Activated CD4-positive, alpha-beta memory T cell treated with anti-CD3 and anti-CD28 coated beads, Interleukin-2, amount 10 ng/mL, durations not matched to agents 7 days and 5 days (primary cell): ENCODE measurements at regions not wholly inside any gene's neighbourhood (a gene's known extent, or its start where the extent isn't known, plus 50 kb on each side); places are given as distances from the start of the nearest gene placed in this dataset.
"Not testable (repeated sequence)": the region's sequence is repeated elsewhere in the genome, so short reads cannot be mapped to it uniquely, and the experiment has no call there.

ENCODE experiments used
- CTCF ChIA-PET: fragments of 350-600 bp; sonication (Branson Sonifier 250); formaldehyde crosslinking; loops from one replicate; lab custom pipeline; 2021; ENCODE audit warnings: antibody characterized with exemption, inconsistent platforms; lab: Charles Lee
- POLR2A ChIA-PET: fragments of 350-600 bp; sonication (Branson Sonifier 250); formaldehyde crosslinking; loops from one replicate; lab custom pipeline; 2021; ENCODE audit warnings: antibody characterized with exemption; lab: Charles Lee
- DNase-seq: peaks from one replicate; pipeline ENCODE4 v3.0.0-alpha.2; 2020
- H3K27ac Mint-ChIP-seq: one replicate; pipeline ENCODE4 v1.8.0; 2021; ENCODE audit warnings: mild to moderate bottlenecking, mixed read lengths
- H3K27me3 Mint-ChIP-seq: one replicate; pipeline ENCODE4 v1.8.0; 2021; ENCODE audit warnings: mixed read lengths
- H3K36me3 Mint-ChIP-seq: one replicate; pipeline ENCODE4 v1.8.0; 2021; ENCODE audit warnings: low read depth, mixed read lengths
- H3K4me1 Mint-ChIP-seq: one replicate; pipeline ENCODE4 v1.8.0; 2021; ENCODE audit warnings: mixed read lengths
- H3K4me3 Mint-ChIP-seq: one replicate; pipeline ENCODE4 v1.8.0; 2021; ENCODE audit warnings: mild to moderate bottlenecking, mixed read lengths
- H3K9me3 Mint-ChIP-seq: one replicate; pipeline ENCODE4 v1.8.0; 2021; ENCODE audit warnings: mixed read lengths

DNA sequence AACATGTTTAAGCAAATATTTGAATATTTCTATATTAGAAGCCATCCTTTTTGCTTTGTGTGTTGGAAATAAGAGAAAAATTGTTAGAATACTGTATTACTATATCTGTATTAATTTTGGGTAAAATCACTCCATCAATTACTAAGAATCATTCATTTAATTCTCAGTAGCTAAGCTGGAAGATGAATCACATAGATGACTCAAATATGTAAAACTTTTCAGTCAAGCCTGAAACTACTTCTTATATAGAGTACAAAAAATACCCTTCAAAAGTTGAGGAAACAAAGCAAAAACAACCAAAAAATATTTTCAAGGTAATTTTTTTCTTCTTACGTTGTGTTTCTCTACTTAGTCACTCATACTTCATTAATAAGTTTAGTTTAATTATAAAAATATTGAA, 205.7 kb upstream of the ROBO1 start:
- ChIA-PET CTCF (no interaction called here), POLR2A (no interaction called here)
- no peak overlapping the region for H3K4me3 Mint-ChIP-seq
- DNase-seq: no peak
- no peaks in the 10 kb centered on the region for H3K4me1 Mint-ChIP-seq
- H3K36me3 Mint-ChIP-seq: no peaks in the 10 kb centered on the region
- H3K27me3 Mint-ChIP-seq: no peaks in the 10 kb centered on the region
- H3K9me3 Mint-ChIP-seq: peaks cover 3% of the 10 kb centered on the region
- no peak overlapping the region for H3K27ac Mint-ChIP-seq

DNA sequence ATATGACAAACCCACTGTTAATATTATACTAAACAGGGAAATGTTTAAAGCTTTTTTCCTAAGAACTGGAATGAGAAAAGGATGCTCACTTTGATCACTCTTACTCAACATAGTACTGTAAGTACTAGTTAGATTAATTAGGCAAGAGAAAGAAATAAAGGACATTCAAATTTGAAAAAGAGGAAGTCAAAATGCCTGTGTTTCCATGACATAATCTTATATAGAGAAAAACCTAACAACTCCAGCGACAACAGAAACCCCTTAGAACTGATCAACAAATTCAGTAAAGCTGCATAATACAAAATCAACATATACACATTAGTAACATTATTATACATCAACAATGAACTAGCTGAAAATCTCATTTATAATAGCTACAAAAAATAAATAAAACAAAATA, 200.6 kb upstream of the ROBO1 start:
- Mint-ChIP-seq H3K4me3 (no peak overlapping the region), H3K27me3 (no peaks in the 10 kb centered on the region), H3K27ac (no peak overlapping the region), H3K4me1 (no peaks in the 10 kb centered on the region), H3K36me3 (no peaks in the 10 kb centered on the region), H3K9me3 (peaks cover 4% of the 10 kb centered on the region)
- ChIA-PET CTCF (no interaction called here), POLR2A (no interaction called here)
- no peak for DNase-seq

DNA sequence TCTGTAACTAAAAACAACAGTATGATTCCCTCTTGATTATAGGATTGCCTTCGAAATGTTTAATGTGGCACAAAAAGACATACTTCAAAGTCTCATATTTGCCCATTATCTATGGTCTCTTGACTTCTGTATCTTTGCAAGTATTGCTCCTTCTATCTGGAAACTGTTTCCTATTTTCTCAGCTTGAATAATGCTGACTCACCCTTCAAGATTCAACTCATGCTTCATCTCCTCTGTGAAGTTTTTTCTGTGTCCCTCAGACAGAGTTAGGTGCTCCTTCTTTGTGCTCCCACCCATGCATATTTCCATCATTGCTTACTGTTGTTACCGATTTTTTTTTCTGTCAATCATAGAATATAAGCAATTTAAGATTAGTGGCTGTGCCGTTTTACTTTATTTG, 192.8 kb upstream of the ROBO1 start:
- H3K9me3 Mint-ChIP-seq: peaks cover 9% of the 10 kb centered on the region
- H3K4me3 Mint-ChIP-seq: no peak overlapping the region
- no peak for DNase-seq
- H3K36me3 Mint-ChIP-seq: no peaks in the 10 kb centered on the region
- CTCF ChIA-PET: no interaction called here
- no peak overlapping the region for H3K27ac Mint-ChIP-seq
- POLR2A ChIA-PET: no interaction called here
- H3K4me1 Mint-ChIP-seq: no peaks in the 10 kb centered on the region
- H3K27me3 Mint-ChIP-seq: no peaks in the 10 kb centered on the region

GRCh38 chr3:79957066-79957465, 189.3 kb upstream of the ROBO1 start:
- Mint-ChIP-seq H3K27ac (no peak overlapping the region), H3K27me3 (no peaks in the 10 kb centered on the region), H3K36me3 (no peaks in the 10 kb centered on the region), H3K4me3 (no peak overlapping the region), H3K9me3 (peaks cover 12% of the 10 kb centered on the region), H3K4me1 (no peaks in the 10 kb centered on the region)
- no peak for DNase-seq
- POLR2A ChIA-PET: no interaction called here
- CTCF ChIA-PET: no interaction called here

DNA sequence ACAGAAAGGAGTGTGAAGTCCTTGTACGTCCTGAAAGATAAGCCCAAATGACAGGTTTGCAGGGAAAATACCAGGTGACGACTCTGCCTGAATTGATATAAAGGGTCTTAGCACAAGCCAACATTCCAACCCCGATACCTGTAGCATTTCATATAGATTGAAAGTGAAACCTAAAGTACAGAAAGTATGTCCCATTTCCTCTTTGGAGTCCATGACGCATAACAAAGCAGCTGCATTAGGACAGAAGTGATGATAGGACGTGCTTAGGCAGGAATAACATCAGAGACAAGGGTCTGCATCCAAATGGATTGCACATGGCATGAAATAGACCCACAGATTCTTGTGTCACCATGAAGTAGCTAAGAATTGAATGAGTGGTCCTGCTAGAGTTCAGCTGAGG, 187.0 kb upstream of the ROBO1 start:
- no peaks in the 10 kb centered on the region for H3K4me1 Mint-ChIP-seq
- H3K27me3 Mint-ChIP-seq: no peaks in the 10 kb centered on the region
- no peak overlapping the region for H3K27ac Mint-ChIP-seq
- H3K9me3 Mint-ChIP-seq: peaks cover 15% of the 10 kb centered on the region
- H3K4me3 Mint-ChIP-seq: no peak overlapping the region
- CTCF ChIA-PET: no interaction called here
- POLR2A ChIA-PET: no interaction called here
- DNase-seq: no peak
- no peaks in the 10 kb centered on the region for H3K36me3 Mint-ChIP-seq

DNA sequence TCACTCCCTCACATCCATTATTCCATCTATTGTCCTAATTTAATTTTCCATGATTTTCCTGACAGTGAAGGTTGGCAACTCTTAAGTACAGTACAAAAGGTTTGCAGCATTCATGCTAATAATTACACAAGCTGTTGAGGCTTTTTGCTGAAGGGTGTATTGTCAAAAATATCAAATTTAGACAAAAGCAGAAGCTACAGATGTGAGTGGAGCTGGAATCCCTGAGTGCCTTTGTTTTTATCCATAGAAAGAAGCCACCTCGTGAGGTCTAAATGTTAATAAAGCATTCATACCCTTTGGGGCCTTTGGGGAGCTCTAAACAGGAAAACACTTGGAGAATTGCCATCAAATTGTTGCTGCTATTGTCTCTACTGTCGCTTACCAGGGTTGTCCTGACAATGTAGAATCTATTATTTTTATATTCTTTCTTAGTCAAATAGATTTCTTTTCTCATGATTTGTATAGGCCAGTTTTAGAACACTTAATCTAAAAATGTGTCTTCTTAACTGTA, 185.8 kb upstream of the ROBO1 start:
- no peaks in the 10 kb centered on the region for H3K36me3 Mint-ChIP-seq
- peaks cover 15% of the 10 kb centered on the region for H3K9me3 Mint-ChIP-seq
- H3K4me3 Mint-ChIP-seq: no peak overlapping the region
- H3K27me3 Mint-ChIP-seq: no peaks in the 10 kb centered on the region
- ChIA-PET CTCF (no interaction called here), POLR2A (no interaction called here)
- H3K27ac Mint-ChIP-seq: no peak overlapping the region
- no peak for DNase-seq
- no peaks in the 10 kb centered on the region for H3K4me1 Mint-ChIP-seq

DNA sequence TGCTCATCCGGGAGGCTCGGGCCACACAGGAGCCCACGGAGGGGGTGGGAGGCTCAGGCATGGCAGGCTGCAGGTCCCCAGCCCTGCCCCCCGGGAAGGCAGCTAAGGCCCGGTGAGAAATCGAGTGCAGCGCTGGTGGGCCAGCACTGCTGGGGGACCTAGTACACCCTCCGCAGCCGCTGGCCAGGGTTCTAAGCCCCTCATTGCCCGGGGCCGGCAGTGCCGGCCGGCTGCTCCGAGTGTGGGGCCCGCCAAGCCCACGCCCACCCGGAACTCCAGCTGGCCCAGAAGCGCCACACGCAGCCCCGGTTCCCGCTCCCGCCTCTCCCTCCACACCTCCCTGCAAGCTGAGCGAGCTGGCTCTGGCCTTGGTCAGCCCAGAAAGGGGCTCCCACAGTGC, 183.6 kb upstream of the ROBO1 start:
- CTCF ChIA-PET, H3K27ac Mint-ChIP-seq, H3K36me3 Mint-ChIP-seq, H3K4me1 Mint-ChIP-seq, H3K4me3 Mint-ChIP-seq, POLR2A ChIA-PET, H3K27me3 Mint-ChIP-seq, DNase-seq: not testable (repeated sequence)
- H3K9me3 Mint-ChIP-seq: peaks cover 16% of the 10 kb centered on the region

- DNase-seq: no peak
- H3K27ac Mint-ChIP-seq: no peak overlapping the region
- H3K9me3 Mint-ChIP-seq: peaks cover 23% of the 10 kb centered on the region
- ChIA-PET CTCF (no interaction called here), POLR2A (no interaction called here)
- H3K4me3 Mint-ChIP-seq: no peak overlapping the region
- no peaks in the 10 kb centered on the region for H3K36me3 Mint-ChIP-seq
- H3K4me1 Mint-ChIP-seq: no peaks in the 10 kb centered on the region
- H3K27me3 Mint-ChIP-seq: no peaks in the 10 kb centered on the region
These were observed 180.2 kb upstream of the ROBO1 start for GRCh38 chr3:79947957-79948356.

GRCh38 chr3:79947469-79947868, 179.7 kb upstream of the ROBO1 start:
- DNase-seq: no peak
- no peak overlapping the region for H3K27ac Mint-ChIP-seq
- H3K4me1 Mint-ChIP-seq: no peaks in the 10 kb centered on the region
- H3K4me3 Mint-ChIP-seq: no peak overlapping the region
- peaks cover 23% of the 10 kb centered on the region for H3K9me3 Mint-ChIP-seq
- ChIA-PET POLR2A (no interaction called here), CTCF (no interaction called here)
- no peaks in the 10 kb centered on the region for H3K36me3 Mint-ChIP-seq
- H3K27me3 Mint-ChIP-seq: no peaks in the 10 kb centered on the region

DNA sequence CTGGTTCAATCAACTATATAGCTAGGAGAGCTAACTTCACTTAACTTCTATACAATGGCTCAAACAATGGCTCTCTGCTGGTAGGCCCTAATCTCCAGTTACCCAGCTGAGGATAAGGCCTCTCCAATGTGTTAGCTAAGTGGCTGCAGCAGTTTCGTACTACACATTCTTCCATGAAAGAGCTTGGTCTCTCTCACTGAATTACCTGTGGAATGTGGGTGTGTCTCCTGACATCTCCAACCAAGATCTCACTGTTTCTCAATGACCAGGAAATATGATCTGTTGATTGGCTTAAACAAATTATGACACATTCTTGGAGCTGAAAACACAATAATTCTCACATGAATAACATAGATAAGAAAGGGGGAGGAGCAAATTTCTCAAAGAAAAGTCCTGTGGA, 169.8 kb upstream of the ROBO1 start:
- POLR2A ChIA-PET: no interaction called here
- peaks cover 2% of the 10 kb centered on the region for H3K9me3 Mint-ChIP-seq

DNA sequence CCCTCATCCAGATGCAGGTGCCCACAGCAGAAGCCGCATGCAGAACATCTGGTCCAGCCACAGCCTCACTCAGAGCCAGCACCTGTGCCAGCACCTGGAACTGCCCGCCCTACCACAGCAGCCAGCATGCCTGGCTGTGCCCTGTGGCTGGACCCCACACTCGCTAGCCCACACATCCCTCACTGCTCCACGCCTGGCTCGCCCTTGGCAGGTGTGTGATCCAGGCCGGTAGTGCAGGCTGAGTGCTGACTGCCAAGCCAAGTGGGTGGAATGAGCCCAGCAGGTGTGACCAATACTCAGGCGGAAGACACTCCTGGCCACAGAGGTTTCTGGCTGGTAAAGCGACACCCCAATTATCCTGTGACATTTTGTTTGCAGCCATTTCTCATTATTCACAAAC, 162.4 kb upstream of the ROBO1 start:
- H3K27ac Mint-ChIP-seq: no peak overlapping the region
- CTCF ChIA-PET: no interaction called here
- DNase-seq: no peak
- H3K9me3 Mint-ChIP-seq: peaks cover 4% of the 10 kb centered on the region
- POLR2A ChIA-PET: no interaction called here
- no peak overlapping the region for H3K4me3 Mint-ChIP-seq
- no peaks in the 10 kb centered on the region for H3K36me3 Mint-ChIP-seq
- H3K27me3 Mint-ChIP-seq: no peaks in the 10 kb centered on the region
- H3K4me1 Mint-ChIP-seq: no peaks in the 10 kb centered on the region

More for the DNA sequence above, 169.8 kb upstream of the ROBO1 start:
- H3K36me3 Mint-ChIP-seq: no peaks in the 10 kb centered on the region
- CTCF ChIA-PET: no interaction called here
- no peaks in the 10 kb centered on the region for H3K4me1 Mint-ChIP-seq
- no peak overlapping the region for H3K4me3 Mint-ChIP-seq
- H3K27me3 Mint-ChIP-seq: no peaks in the 10 kb centered on the region
- H3K27ac Mint-ChIP-seq: no peak overlapping the region
- DNase-seq: no peak

DNA sequence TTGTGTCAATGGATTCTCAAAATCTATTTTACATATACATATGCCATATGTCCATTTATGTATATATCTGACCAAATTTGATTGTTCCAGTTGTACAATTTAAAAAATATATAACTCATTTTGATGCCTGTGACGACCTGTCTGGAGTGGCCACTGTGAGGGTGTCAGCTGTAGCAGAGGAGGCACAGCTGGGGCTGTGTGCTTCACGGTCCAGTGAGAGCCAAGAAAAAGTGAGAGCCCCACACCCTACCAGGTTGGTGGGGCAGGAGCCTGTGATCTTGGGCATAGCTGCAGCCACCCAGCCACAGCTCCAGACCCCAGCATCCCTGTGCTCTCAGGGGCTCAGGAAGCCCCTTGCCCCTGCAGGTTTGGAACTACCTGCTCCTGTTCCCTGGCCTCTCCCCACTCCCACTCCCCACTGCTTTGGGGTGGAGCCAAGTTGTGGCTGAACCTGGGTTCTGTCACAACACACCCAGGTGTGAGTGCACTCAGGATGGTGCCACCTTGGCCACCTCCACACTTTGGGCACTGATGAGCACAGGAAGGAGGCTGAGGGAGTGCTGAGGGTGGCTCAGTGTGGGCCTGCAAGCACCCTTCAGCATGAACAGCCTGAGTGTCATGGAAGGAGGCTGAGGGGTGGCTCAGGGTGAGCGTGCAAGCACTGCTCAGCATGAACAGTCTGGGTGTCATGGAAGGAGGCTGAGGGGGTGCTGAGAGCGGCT, 161.1 kb upstream of the ROBO1 start:
- ChIA-PET CTCF (no interaction called here), POLR2A (no interaction called here)
- Mint-ChIP-seq H3K36me3 (no peaks in the 10 kb centered on the region), H3K27ac (no peak overlapping the region), H3K4me1 (no peaks in the 10 kb centered on the region), H3K9me3 (peaks cover 4% of the 10 kb centered on the region), H3K4me3 (no peak overlapping the region), H3K27me3 (no peaks in the 10 kb centered on the region)
- no peak for DNase-seq

DNA sequence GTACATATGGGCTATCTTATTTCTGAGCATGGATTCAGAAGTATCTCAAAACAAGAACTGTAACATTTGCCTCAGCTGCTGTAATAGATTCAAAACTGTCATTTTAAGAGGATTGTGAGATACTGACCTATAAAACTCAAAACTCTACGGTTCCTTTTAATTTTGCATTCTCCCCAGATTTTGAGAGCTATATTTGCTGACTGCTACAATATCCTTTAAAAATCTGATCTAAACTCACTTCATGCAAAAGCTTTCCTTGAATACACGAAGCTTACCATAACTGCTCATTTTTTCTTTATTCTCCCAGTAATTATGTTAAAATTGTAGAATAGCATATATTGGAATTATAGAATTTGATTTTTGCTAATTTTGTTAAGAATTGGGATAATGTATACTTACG, 158.7 kb upstream of the ROBO1 start:
- no peaks in the 10 kb centered on the region for H3K4me1 Mint-ChIP-seq
- POLR2A ChIA-PET: no interaction called here

DNA sequence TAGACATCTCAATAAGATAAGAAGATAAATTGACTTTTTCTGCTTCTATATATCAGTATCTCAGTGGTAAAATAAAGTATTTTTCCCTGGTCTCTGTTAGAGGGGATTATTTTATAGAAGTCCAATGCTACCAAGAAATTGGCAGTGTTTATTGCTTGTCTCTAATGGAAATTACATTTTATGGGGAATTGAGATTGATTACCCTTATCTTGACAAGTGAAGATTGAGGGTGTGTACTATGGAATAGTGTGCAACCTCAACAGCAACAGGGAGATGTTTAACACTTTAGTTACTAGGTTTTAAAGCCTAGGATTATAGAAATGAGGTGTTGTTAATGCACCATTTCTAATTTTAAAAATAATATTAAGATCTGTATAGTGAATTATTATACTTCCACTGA, 154.8 kb upstream of the ROBO1 start:
- Mint-ChIP-seq H3K27me3 (no peaks in the 10 kb centered on the region), H3K9me3 (peaks cover 1% of the 10 kb centered on the region), H3K4me3 (no peak overlapping the region), H3K27ac (no peak overlapping the region), H3K36me3 (no peaks in the 10 kb centered on the region), H3K4me1 (no peaks in the 10 kb centered on the region)
- no peak for DNase-seq
- CTCF ChIA-PET: no interaction called here
- POLR2A ChIA-PET: no interaction called here

More for the DNA sequence above, 158.7 kb upstream of the ROBO1 start:
- Mint-ChIP-seq H3K27me3 (no peaks in the 10 kb centered on the region), H3K36me3 (no peaks in the 10 kb centered on the region), H3K27ac (no peak overlapping the region), H3K9me3 (peaks cover 2% of the 10 kb centered on the region), H3K4me3 (no peak overlapping the region)
- no peak for DNase-seq
- CTCF ChIA-PET: no interaction called here
